ENCODE measurements at regions not wholly inside any gene's neighbourhood (a gene's known extent, or its start where the extent isn't known, plus 50 kb on each side); places are given as distances from the start of the nearest gene placed in this dataset.

DNA sequence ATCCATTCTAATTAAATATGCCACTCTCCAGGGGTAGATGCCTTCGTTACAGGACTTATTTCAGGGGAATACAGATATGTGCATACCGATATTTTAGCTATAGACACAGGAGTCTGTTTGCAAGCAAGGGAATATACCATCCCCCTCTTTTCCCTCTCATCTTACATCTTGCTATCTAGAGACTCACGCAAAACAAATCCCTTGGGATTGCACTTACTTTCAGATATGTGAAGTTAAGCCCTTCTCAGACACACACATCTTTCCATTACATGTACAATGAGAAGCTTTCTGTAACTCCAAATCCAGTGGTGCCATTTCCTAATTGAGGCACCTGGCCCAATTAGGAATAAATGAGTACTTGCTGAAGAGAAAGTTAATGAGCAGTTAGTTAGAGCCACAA is 250.4 kb upstream of the FZD8 start:
- TF ChIP-seq POLR2AphosphoS5 (IDR thresholded peaks at IDR 0.05; ENCODE audit: insufficient read depth, low read depth, low read length) (no peak), EZH2 (IDR thresholded peaks at IDR 0.05; ENCODE audit: borderline replicate concordance, low read depth, low read length, severe bottlenecking) (no peak), POLR2A (IDR thresholded peaks at IDR 0.05; ENCODE audit: low read depth, low read length) (no peak), MYC (IDR thresholded peaks at IDR 0.05; ENCODE audit: low read depth, low read length) (no peak), JUN (IDR thresholded peaks at IDR 0.05; ENCODE audit: borderline replicate concordance, insufficient read depth, insufficient read length, low read depth) (no peak)
- TF ChIP-seq, protein P1, sequence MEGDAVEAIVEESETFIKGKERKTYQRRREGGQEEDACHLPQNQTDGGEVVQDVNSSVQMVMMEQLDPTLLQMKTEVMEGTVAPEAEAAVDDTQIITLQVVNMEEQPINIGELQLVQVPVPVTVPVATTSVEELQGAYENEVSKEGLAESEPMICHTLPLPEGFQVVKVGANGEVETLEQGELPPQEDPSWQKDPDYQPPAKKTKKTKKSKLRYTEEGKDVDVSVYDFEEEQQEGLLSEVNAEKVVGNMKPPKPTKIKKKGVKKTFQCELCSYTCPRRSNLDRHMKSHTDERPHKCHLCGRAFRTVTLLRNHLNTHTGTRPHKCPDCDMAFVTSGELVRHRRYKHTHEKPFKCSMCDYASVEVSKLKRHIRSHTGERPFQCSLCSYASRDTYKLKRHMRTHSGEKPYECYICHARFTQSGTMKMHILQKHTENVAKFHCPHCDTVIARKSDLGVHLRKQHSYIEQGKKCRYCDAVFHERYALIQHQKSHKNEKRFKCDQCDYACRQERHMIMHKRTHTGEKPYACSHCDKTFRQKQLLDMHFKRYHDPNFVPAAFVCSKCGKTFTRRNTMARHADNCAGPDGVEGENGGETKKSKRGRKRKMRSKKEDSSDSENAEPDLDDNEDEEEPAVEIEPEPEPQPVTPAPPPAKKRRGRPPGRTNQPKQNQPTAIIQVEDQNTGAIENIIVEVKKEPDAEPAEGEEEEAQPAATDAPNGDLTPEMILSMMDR (IDR thresholded peaks at IDR 0.05; ENCODE audit: extremely low read depth in 1 of 2, insufficient read depth in 1 of 2, low read depth in 1 of 2, low read length in 2 of 2), result no peak
- TF ChIP-seq, protein P2, sequence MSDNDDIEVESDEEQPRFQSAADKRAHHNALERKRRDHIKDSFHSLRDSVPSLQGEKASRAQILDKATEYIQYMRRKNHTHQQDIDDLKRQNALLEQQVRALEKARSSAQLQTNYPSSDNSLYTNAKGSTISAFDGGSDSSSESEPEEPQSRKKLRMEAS (IDR thresholded peaks at IDR 0.05; ENCODE audit: insufficient read depth, insufficient read length), result no peak

All from endothelial cell of umbilical vein (primary cell).